ENCODE measurements at regions not wholly inside any gene's neighbourhood (a gene's known extent, or its start where the extent isn't known, plus 50 kb on each side); places are given as distances from the start of the nearest gene placed in this dataset.
"Not testable (repeated sequence)": the region's sequence is repeated elsewhere in the genome, so short reads cannot be mapped to it uniquely, and the experiment has no call there.

- Histone ChIP-seq H3K9me3 (no peaks in the 10 kb centered on the region; the same call in 1 of the 2 replicates), H3K4me1 (no peaks in the 10 kb centered on the region), H3K36me3 (replicated peaks) (no peaks in the 10 kb centered on the region), H3K27me3 (ENCODE audit: low read depth) (peaks cover 3% of the 10 kb centered on the region; the same call in 1 of the 2 replicates), H3K4me3 (no peak overlapping the region)
- in situ Hi-C loops (cut with MboI; ENCODE audit: low sequenced_read_pairs), result no loop called here
- no peak for DNase-seq (ENCODE audit: low spot score in 2 of 2)
These were observed 230.5 kb upstream of the LRTM1 start for GRCh38 chr3:55158345-55158744.

GRCh38 chr3:55157731-55158130 is 229.9 kb upstream of the LRTM1 start:
- no peak overlapping the region for H3K4me3 ChIP-seq
- H3K36me3 ChIP-seq (replicated peaks), result no peaks in the 10 kb centered on the region
- DNase-seq (ENCODE audit: low spot score in 2 of 2), result no peak
- in situ Hi-C loops (cut with MboI; ENCODE audit: low sequenced_read_pairs), result no loop called here
- H3K27me3 ChIP-seq (ENCODE audit: low read depth), result peaks cover 3% of the 10 kb centered on the region; the same call in 1 of the 2 replicates
- H3K9me3 ChIP-seq, result no peaks in the 10 kb centered on the region; the same call in 1 of the 2 replicates
- H3K4me1 ChIP-seq, result no peaks in the 10 kb centered on the region

- Histone ChIP-seq H3K4me3 (no peak overlapping the region), H3K4me1 (no peaks in the 10 kb centered on the region), H3K27me3 (ENCODE audit: low read depth) (peaks cover 3% of the 10 kb centered on the region; the same call in 1 of the 2 replicates), H3K36me3 (replicated peaks) (no peaks in the 10 kb centered on the region), H3K9me3 (no peaks in the 10 kb centered on the region; the same call in 1 of the 2 replicates)
- in situ Hi-C loops (cut with MboI; ENCODE audit: low sequenced_read_pairs), result no loop called here
- DNase-seq (ENCODE audit: low spot score in 2 of 2), result no peak
These were observed 229.2 kb upstream of the LRTM1 start for GRCh38 chr3:55156851-55157650.

- DNase-seq (ENCODE audit: low spot score in 2 of 2), result no peak
- no peaks in the 10 kb centered on the region; the same call in 1 of the 2 replicates for H3K9me3 ChIP-seq
- H3K27me3 ChIP-seq (ENCODE audit: low read depth), result peaks cover 9% of the 10 kb centered on the region; the same call in 1 of the 2 replicates
- H3K4me3 ChIP-seq, result no peak overlapping the region
- no peaks in the 10 kb centered on the region for H3K36me3 ChIP-seq (replicated peaks)
- H3K4me1 ChIP-seq, result no peaks in the 10 kb centered on the region
- in situ Hi-C loops (cut with MboI; ENCODE audit: low sequenced_read_pairs), result no loop called here
These were observed 220.2 kb upstream of the LRTM1 start for GRCh38 chr3:55147856-55148720.

GRCh38 chr3:55147406-55147805 is 219.5 kb upstream of the LRTM1 start:
- DNase-seq (ENCODE audit: low spot score in 2 of 2), result no peak

GRCh38 chr3:55146216-55146615 is 218.4 kb upstream of the LRTM1 start:
- no peak for DNase-seq (ENCODE audit: low spot score in 2 of 2)
- in situ Hi-C loops (cut with MboI; ENCODE audit: low sequenced_read_pairs), result no loop called here
- Histone ChIP-seq H3K4me1 (no peaks in the 10 kb centered on the region), H3K4me3 (no peak overlapping the region), H3K9me3 (no peaks in the 10 kb centered on the region), H3K36me3 (replicated peaks) (no peaks in the 10 kb centered on the region), H3K27me3 (ENCODE audit: low read depth) (peaks cover 9% of the 10 kb centered on the region; the same call in 1 of the 2 replicates)

More at GRCh38 chr3:55147406-55147805, 219.5 kb upstream of the LRTM1 start:
- Histone ChIP-seq H3K36me3 (replicated peaks) (no peaks in the 10 kb centered on the region), H3K27me3 (ENCODE audit: low read depth) (peaks cover 9% of the 10 kb centered on the region; the same call in 1 of the 2 replicates), H3K4me3 (no peak overlapping the region), H3K9me3 (no peaks in the 10 kb centered on the region; the same call in 1 of the 2 replicates), H3K4me1 (no peaks in the 10 kb centered on the region)
- in situ Hi-C loops (cut with MboI; ENCODE audit: low sequenced_read_pairs), result no loop called here

GRCh38 chr3:55144015-55144673 is 216.3 kb upstream of the LRTM1 start:
- in situ Hi-C loops (cut with MboI; ENCODE audit: low sequenced_read_pairs), result no loop called here
- no peaks in the 10 kb centered on the region for H3K4me1 ChIP-seq
- H3K9me3 ChIP-seq, result no peaks in the 10 kb centered on the region
- DNase-seq (ENCODE audit: low spot score in 2 of 2), result no peak
- no peak overlapping the region for H3K4me3 ChIP-seq
- peaks cover 7% of the 10 kb centered on the region; the same call in 1 of the 2 replicates for H3K27me3 ChIP-seq (ENCODE audit: low read depth)
- no peaks in the 10 kb centered on the region for H3K36me3 ChIP-seq (replicated peaks)

- no peak for DNase-seq (ENCODE audit: low spot score in 2 of 2)
- Histone ChIP-seq H3K27me3 (ENCODE audit: low read depth) (peaks cover 7% of the 10 kb centered on the region; the same call in 1 of the 2 replicates), H3K4me3 (no peak overlapping the region), H3K4me1 (no peaks in the 10 kb centered on the region), H3K9me3 (no peaks in the 10 kb centered on the region), H3K36me3 (replicated peaks) (no peaks in the 10 kb centered on the region)
- in situ Hi-C loops (cut with MboI; ENCODE audit: low sequenced_read_pairs), result no loop called here
These were observed 215.5 kb upstream of the LRTM1 start for GRCh38 chr3:55143336-55143735.

GRCh38 chr3:55136291-55136690 is 208.4 kb upstream of the LRTM1 start:
- H3K9me3 ChIP-seq; in situ Hi-C loops (cut with MboI; ENCODE audit: low sequenced_read_pairs); H3K27me3 ChIP-seq (ENCODE audit: low read depth); H3K4me1 ChIP-seq; H3K4me3 ChIP-seq; DNase-seq (ENCODE audit: low spot score in 2 of 2); H3K36me3 ChIP-seq (replicated peaks): not testable (repeated sequence)

- DNase-seq (ENCODE audit: low spot score in 2 of 2), result no peak
- in situ Hi-C loops (cut with MboI; ENCODE audit: low sequenced_read_pairs), result no loop called here
- Histone ChIP-seq H3K9me3 (no peaks in the 10 kb centered on the region), H3K36me3 (replicated peaks) (no peaks in the 10 kb centered on the region), H3K4me3 (no peak overlapping the region), H3K4me1 (peaks cover 13% of the 10 kb centered on the region), H3K27me3 (ENCODE audit: low read depth) (no peaks in the 10 kb centered on the region)
These were observed 200.5 kb upstream of the LRTM1 start for GRCh38 chr3:55128225-55128823.

- peak in 1 of 2 experiments; percentile 18 for DNase-seq (ENCODE audit: low spot score in 2 of 2)
These were observed 199.7 kb upstream of the LRTM1 start for GRCh38 chr3:55127565-55127964.

GRCh38 chr3:55124371-55124770 is 196.5 kb upstream of the LRTM1 start:
- H3K36me3 ChIP-seq (replicated peaks), result no peaks in the 10 kb centered on the region
- H3K27me3 ChIP-seq (ENCODE audit: low read depth), result no peaks in the 10 kb centered on the region
- H3K4me1 ChIP-seq, result peaks cover 13% of the 10 kb centered on the region
- no peak for DNase-seq (ENCODE audit: low spot score in 2 of 2)
- in situ Hi-C loops (cut with MboI; ENCODE audit: low sequenced_read_pairs), result no loop called here
- no peaks in the 10 kb centered on the region for H3K9me3 ChIP-seq
- no peak overlapping the region for H3K4me3 ChIP-seq

More at GRCh38 chr3:55127565-55127964, 199.7 kb upstream of the LRTM1 start:
- Histone ChIP-seq H3K4me3 (no peak overlapping the region), H3K9me3 (no peaks in the 10 kb centered on the region), H3K36me3 (replicated peaks) (no peaks in the 10 kb centered on the region), H3K4me1 (peaks cover 13% of the 10 kb centered on the region), H3K27me3 (ENCODE audit: low read depth) (no peaks in the 10 kb centered on the region)
- in situ Hi-C loops (cut with MboI; ENCODE audit: low sequenced_read_pairs), result no loop called here

Measured in HAP-1 (cell line).